Posterior cingulate gyrus (tissue), 11 donors: ENCODE measurements at regions not wholly inside any gene's neighbourhood (a gene's known extent, or its start where the extent isn't known, plus 50 kb on each side); places are given as distances from the start of the nearest gene placed in this dataset.
"Not testable (repeated sequence)": the region's sequence is repeated elsewhere in the genome, so short reads cannot be mapped to it uniquely, and the experiment has no call there.

ENCODE experiments used
- DNase-seq, 10 donors: peaks; one replicate each; pipeline versions ENCODE4 v3.0.0 to v3.0.0-alpha.2; 2020 to 2021; ENCODE audit warnings: mixed read lengths in 3 of 10
- intact Hi-C: fragments of 100-400 bp; cut with DNase I; formaldehyde crosslinking; loops from one replicate; pipeline ENCODE4 v1.15.1; 2023

DNA sequence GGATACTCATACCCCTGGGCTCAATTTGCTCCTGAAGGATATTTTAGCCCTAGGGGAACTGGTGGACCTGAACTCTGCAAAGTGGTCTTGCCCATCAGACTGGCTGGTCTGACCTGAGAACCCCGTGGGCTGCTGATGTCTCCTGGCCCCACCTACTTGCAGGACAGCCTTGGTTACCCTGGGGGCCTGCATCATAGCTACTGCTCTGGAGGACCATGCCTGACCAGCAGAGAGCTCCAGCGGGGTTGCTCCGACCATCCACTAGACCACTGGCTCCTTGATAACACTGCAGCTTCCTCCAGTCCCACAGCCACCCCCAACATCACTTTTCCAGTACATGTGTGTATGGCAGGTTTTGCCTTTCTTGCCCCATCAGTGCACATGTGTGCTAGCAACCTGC is 331.6 kb upstream of the BRINP3 start:
- DNase-seq, result peak in 1 of 10 donors; percentile 37
- intact Hi-C loops, result no loop called here

DNA sequence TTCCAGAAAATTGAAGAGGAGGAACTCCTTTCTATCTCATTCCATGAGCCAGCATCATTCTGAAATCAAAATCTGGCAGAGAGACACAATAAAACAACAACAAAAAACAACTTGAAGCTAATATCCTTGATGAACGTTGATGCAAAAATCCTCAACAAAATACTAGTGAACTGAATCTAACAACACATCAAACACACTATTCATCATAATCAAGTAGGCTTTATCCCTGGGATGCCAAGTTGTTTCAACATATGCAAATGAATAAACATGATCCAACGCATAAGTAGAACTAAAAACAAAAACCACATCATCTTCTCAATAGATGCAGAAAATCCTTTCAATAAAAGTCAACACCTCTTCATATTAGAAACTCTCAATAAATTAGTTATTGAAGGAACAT is 335.3 kb upstream of the BRINP3 start:
- intact Hi-C loops, result no loop called here
- DNase-seq, result no peak

DNA sequence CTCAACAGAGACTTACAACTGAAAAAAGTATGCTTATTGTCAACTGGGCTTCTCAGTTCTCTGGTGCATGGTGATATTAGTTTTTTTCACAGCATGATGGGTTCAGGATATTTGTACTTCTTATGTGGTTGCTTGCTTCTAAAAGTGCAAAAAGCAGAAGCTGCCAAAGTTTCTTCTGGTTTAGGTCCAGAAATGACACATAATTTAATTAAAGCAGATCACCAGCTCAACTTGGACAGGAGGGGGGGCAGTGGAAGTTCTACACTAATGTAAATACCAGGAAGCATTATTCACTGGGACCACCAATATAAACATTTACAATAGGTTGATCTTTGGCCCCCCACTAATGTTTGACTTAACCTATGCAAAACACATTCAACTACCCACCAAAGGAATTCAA is 354.8 kb upstream of the BRINP3 start:
- no peak for DNase-seq
- intact Hi-C loops, result no loop called here

DNA sequence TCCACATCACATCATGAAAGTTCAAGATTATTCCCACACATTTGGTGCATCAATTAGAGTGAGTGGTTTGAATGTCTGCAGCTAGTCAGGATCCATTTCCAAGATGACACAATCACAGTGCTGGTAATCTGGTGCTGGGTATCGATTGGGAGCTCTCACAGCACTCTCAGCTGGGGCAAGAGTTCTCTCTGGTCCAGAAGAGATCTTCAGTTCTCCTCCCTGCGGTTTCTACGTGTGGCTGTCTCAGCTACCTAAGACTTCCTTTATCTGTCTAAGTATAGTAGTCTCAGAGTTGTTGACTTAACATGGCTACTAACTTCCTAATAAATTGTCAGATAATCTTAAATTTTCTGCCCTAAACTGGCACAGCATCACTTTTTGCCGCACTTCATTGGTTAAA is 358.0 kb upstream of the BRINP3 start:
- no peak for DNase-seq

DNA sequence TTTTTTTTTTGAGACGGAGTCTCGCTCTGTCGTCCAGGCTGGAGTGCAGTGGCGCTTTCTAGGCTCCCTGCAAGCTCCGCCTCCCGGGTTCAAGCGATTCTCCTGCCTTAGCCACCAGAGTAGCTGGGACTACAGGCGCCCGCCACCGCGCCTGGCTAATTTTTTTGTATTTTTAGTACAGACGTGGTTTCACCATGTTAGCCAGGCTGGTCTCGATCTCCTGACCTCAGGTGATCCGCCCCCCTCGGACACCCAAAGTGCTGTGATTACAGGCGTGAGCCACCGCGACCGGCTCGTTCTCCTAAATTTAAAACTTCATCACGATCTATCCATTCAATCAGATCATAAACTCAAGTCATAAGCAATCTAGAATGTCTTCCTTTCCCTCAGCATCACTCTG is 359.5 kb upstream of the BRINP3 start:
- intact Hi-C loops, result not testable (repeated sequence)
- DNase-seq, result peak in 2 of 10 donors; percentile 34 to 52

More for the DNA sequence above, 358.0 kb upstream of the BRINP3 start:
- intact Hi-C loops, result no loop called here

DNA sequence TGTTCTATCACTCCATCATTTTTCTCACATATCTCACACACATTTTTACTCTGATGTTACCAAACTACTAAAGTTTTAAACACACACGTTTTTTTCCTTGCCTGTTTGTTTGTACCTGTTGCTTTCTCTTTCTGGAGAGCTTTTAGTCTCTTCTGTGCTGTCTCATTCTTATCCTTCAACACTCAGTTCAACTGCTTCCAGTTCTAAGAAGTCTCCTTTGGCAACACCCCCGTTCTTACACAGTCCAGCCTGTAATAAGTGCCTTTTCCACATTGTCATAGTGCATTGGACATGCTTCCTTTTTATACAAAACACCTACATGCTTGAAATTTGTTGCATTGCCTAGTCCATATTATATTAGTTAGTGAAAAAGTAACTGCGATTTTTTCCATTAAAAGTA is 360.2 kb upstream of the BRINP3 start:
- no peak for DNase-seq
- intact Hi-C loops, result no loop called here

DNA sequence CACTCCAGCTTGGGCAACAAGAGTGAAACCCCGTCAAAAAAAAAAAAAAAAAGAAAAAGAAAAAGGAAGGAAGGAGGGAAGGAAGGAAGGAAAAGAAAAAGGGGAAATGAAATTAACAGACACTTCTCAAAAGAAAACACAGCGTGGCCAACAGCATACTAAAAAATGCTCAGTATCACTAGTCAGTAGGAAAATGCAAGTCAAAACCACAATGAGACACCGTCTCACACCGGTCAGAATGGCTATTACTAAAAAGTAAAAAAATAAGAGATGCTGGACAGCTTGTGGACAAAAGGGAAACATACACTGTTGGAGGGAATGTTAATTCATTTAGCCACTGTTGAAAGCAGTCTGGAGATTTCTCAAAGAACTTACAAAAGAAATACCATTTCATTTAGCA is 369.5 kb upstream of the BRINP3 start:
- DNase-seq, result no peak
- intact Hi-C loops, result no loop called here

DNA sequence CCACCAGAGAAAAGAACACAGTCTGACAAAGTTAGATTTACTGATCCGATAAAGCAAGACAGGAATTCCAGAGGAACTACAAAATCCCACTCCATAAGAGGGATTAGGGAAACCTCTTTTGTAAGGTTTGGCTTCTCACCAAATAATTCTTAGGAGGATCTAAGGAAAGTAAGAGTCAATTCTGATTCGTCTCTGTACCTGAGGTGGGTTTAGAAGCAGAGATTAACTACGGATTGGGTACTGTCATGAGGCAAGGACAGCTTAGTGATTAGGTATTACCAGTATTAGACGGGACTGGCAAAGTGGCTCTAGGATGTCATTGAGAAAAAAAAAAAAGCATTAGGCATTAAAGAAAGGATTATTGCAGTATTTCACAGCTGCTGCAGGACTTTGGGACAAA is 371.7 kb upstream of the BRINP3 start:
- intact Hi-C loops, result no loop called here
- DNase-seq, result no peak

DNA sequence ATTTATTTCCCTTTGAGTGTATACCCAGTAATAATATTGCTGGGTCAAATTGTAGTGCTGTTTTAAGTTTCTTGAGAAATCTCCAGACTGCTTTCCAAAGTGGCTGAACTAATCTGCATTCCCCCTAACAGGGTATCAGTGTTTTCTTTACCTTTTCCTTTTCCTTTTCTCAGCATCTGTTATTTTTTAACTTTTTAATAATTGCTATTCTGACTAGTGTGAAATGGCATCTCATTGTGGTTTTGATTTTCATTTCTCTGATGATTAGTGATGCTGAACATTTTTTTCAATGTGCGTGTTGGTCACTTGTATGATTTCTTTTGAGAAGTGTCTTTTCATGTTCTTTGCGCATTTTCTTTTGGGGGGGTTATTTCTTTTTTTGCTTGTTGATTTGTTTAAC is 374.9 kb upstream of the BRINP3 start:
- DNase-seq, result no peak
- intact Hi-C loops, result no loop called here

DNA sequence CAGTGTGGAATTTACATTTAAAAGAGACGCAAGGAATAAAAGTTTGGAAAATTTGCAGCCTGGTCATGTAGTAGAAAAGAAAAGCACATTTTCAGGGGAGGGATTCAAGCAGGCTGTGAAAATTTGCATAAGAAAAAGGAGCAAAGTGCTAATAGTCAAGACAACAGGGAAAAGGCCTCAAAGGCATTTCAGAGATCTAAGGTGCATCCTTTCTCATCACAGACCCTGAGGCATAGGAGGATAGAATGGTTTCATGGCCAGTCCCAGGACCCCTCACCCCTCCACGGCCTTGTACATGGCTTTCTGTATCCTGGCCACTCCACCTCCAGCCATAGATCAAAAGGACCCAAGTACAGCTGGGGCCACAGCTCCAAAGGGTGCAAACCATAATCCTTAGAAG is 380.5 kb upstream of the BRINP3 start:
- intact Hi-C loops, result no loop called here
- DNase-seq, result no peak

DNA sequence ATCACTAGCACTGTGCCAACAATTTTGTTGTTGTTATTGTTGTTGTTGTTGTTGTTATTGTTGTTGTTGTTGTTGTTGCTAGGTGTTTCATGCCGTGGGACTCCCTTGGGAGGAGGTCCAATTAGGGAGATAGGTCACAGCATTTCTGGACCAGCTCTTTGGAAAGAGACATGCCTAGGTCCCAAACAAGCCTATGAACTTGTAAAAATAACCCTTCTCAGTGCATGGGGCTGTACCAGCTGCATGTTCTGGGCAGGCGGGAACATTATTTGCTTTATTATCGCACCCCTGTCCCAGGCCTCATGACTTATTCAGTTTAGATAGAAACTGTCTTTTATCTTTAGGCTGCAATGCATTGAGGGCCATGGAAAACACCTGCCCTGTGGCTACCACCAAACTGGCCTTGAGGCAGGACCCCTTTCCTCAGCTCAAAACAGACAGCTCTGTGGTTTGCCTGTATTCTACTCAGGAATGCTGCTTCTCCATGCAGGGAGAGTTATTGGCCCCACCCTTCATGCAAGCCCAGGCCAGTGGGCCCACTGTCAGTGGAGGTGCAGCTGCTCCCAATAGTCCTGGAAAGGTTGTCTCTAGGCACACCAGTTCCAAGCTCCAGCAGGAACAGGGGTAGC is 386.5 kb upstream of the BRINP3 start:
- intact Hi-C loops, result no loop called here
- no peak for DNase-seq

DNA sequence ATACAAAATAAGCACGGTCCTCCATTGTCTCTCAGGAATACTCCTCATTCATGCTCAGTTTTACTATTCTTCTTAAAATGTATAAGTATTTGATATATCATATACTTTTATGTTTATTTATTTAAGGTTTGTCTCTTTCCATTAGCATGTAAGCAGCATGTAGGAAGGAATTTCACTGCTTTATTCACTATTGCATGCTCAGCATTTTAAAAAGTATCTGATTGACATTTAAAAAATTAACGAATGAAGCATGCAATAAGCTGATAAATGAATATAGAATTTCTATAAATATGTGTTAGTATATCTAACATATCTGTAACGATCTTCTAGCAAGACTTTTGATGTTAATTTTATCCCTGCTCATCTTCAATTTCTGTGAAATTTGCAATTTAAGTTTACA is 402.7 kb upstream of the BRINP3 start:
- no peak for DNase-seq
- intact Hi-C loops, result no loop called here

DNA sequence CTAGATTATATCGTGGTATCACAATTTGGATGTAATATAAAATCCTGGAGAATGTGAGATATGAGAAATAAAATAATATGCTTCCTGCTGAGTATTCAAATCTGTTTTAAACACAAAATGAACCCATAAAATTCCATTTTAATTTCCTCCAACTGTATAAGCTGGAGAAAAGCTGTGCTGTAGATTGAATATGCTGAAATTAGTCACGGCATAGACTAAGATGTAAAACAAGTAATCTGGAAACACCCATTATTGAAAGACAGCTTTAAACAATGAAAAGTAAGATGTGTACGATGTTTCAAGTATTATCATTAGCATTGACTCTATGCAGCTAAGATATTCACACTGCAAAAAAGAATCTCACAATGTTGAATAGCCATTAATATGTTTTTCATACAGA is 403.4 kb upstream of the BRINP3 start:
- intact Hi-C loops, result no loop called here
- no peak for DNase-seq

DNA sequence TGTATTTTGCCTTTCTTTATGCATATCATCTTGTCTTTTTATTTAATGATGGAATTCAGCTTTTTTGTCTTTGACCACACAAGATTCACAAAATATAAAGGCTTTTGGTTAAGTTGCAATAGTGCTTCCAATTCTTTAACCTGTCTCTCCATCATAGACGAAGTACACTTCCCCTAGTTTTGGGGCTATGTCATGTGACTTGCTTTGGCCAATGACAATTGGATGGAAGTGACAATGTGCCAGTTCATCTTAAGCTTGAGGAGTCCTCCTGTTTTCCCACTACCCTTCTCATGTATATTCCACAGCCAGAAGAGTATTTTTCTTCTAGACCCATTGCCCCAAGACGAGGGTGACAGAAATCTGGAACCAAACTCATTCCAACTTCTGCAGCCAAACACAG is 419.6 kb upstream of the BRINP3 start:
- intact Hi-C loops, result no loop called here
- no peak for DNase-seq

DNA sequence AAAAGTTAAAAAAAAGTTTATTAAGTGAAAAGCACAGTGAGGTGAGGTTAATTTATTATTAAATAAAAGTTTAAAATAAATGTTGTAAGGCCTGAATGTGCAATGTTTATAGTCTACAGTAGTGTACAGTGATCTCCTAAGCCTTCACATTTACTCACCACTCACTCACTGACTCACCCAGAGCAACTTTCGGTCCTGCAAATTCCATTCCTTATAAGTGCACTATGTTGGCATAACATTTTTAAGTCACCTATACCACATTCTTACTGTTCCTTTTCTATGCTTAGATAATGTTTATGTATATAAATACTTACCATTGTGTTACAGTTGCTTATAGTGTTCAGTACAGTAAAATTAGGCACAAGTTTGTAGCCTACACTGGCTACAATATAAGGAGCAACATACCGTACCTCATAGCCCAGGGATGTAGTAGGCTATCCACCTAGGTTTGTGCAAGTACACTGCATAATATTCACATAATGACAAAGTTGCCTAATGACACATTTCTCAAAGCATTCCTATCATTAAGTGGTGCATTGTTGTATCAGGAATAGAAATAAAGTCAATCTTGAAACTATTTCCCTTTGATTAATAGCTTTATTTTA is 426.5 kb upstream of the BRINP3 start:
- intact Hi-C loops, result no loop called here
- no peak for DNase-seq

DNA sequence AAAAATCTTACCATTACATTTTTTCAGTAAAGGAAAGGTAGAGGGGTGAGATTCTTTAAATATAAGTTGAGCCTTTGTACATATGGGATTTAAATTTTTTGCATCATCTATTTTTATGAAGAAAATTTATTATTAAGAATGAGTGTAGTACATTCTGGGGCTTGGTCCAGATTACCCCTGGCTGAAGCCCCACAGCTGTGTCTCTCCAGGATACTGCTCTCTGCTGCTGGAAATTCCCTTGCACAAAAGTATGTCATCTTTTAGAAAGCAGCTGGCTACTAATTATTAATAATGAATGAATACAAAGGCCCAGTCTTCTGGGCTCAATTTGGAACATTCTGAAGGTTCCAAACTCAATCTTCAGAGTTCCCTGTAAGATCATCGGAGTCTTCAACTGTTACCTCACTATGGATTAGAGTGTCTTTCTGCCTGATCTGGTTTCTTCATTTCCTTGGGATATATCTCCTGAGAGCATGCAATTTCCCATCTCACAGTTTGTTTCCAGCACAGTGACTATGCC is 428.6 kb upstream of the BRINP3 start:
- intact Hi-C loops, result no loop called here
- DNase-seq, result no peak

DNA sequence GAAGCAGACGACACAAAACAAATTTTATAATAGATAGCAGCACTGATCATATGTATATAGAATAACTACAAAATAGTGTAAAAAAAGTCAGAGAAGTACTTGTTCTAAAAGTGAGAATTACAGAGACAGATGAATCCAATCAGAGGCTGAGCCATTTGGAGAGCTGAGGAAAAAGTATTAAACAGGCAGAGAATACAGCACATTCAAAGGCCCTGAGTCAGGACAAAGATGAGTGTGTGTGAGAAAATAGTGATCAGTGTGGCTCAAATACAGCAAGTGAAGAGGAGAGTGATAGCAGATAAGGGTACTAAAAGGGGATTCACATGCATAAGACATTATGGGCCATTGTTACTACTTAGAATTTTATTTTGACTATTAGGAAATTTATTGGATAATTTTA is 430.6 kb upstream of the BRINP3 start:
- DNase-seq, result no peak
- intact Hi-C loops, result no loop called here

DNA sequence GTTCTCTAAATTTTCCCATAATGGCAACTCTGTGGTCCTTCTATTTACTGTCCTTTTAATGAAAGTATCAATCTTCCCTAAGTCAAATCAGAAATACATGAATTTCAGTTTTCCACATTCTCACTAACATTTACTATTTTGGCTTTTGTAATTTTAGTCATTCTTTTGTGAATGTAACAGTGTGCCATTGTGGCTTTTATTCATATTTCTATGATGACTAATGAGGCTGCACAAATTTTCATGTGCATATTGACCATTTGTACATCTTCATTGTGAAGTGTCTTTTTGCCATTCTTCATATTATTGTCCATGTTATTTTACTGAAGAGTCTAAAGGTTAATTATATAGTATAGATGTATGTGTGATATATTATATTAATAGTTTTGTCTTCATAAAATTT is 431.0 kb upstream of the BRINP3 start:
- intact Hi-C loops, result no loop called here
- no peak for DNase-seq

DNA sequence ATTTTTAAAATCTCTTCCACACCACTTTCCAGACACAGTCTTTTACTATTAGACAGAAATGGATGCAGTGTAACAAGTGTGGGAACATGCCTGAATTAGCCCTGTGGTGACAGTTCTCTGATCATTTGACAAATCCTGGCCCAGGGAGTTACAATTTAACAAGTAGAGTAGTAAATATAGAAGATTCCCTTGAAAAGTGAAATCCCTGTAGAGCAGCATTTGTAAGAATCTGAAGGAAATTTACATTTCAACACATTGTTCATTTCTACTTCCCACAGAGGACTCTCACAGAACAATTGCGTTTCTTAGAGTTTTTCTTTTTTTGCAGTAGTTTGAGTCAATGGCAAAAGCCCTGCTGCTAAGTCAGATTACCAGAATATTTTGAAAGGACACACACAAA is 458.3 kb upstream of the BRINP3 start:
- intact Hi-C loops, result no loop called here
- DNase-seq, result no peak

DNA sequence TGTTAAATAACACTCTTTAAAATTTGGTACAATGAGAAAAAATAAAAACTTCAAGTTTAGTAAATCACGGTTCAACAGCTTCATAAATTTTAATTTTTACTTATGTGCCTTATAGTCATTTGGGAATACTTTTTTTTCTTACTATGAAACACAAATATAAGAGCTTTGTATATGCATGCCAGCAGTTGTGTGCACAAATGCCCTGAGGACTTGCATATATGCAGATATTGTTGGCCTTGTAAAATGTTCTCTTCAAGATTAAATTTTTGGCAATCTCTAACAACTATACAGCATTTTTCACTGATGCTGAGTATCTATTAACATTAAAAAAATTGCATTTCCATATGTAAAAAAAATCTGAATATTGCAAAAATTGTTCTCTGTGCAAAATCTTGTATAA is 458.7 kb upstream of the BRINP3 start:
- DNase-seq, result no peak
- intact Hi-C loops, result no loop called here

DNA sequence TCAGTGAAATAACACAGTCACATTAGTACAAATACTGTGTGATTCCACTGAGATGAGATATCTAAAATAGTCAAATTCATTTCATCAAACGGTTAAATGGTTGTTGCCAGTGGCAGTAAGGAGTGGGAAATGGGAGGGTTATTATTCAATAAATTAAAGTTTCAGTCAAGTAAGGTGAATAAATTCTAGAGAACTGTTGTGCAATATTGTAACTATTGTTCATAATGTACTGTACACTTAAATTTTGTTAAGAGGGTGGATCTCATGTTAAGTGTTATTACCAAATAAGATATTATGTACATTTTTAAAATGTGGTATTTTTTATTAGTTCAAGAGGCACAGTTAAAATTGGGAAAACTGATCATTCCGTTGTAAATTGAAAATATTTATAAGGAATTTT is 463.3 kb upstream of the BRINP3 start:
- intact Hi-C loops, result no loop called here
- DNase-seq, result no peak

DNA sequence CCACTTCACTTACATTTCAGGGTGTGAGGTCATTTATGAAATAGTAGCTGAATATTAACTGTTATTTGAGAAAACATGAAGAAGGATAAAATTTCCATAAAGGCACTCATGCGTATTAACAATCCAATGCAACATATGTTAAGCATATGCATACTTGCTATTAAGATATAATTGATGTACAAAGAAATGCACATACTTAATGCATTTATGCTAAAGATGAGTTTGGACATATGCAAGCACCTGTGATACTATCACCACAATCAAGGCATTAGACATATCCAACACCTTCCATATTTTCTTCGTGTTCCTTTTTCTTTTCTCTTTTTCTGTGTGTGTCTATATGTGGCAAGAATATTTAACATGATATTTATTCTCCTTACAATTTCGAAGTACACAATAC is 464.8 kb upstream of the BRINP3 start:
- DNase-seq, result no peak
- intact Hi-C loops, result no loop called here

DNA sequence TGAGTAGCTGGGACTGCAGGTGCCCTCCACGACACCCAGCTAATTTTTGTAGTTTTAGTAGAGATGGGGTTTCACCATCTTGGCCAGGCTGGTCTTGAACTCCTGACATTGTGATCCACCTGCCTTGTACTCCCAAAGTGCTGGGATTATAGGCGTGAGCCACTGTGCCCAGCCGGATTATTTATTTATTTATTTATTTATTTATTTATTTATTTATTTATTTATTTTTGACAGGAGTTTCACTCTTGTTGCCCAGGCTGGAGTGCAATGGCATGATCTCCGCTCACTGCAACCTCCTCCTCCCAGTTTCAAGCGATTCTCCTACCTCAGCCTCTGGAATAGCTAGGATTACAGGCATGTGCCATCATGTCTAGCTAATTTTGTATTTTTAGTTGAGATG is 466.1 kb upstream of the BRINP3 start:
- DNase-seq, intact Hi-C loops: not testable (repeated sequence)
